Activated CD4-positive, alpha-beta T cell treated with anti-CD3 and anti-CD28 coated beads for 4 hours (primary cell): ENCODE measurements at regions not wholly inside any gene's neighbourhood (a gene's known extent, or its start where the extent isn't known, plus 50 kb on each side); places are given as distances from the start of the nearest gene placed in this dataset.
"Not testable (repeated sequence)": the region's sequence is repeated elsewhere in the genome, so short reads cannot be mapped to it uniquely, and the experiment has no call there.

Experiments
- DNase-seq, 2 donors: peaks; one replicate each; pipeline ENCODE4 v3.0.0-alpha.2; 2020

DNA sequence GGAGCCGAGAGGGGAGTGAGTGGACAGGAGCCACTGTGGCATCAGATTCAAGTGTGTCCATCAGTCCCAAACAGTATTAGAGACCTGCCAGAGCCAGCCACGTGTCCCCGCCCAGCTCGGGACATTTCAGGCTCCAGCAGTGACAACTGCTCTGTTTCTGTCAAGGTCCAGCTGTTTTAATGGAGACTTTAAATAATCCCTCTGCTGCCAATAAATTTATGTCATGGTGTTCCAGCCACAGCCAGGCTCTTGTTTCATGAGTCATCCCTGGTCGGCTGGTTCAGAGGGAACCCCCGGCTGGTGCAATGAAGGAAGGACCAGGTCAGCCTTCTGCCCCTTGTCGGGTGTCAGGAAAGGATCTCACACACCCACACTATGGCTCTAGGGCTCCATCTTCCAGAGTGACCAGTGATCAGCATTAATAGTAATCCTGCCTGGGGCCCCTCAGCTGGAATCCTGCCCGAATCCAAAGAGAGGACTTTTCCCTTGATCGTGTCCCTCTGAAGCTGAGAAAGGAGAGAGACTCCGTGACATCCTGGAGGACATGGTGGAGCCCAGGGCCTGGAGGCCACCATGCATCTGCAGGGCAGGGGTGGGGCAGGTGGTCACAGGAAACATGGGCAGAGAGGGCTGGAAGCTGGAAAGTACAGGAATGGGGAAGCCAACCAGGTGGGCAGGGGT, 197.3 kb downstream of the MATN1 start:
- no peak for DNase-seq

- no peak for DNase-seq
Observed at GRCh38 chr1:30525631-30525970, 197.8 kb downstream of the MATN1 start.

DNA sequence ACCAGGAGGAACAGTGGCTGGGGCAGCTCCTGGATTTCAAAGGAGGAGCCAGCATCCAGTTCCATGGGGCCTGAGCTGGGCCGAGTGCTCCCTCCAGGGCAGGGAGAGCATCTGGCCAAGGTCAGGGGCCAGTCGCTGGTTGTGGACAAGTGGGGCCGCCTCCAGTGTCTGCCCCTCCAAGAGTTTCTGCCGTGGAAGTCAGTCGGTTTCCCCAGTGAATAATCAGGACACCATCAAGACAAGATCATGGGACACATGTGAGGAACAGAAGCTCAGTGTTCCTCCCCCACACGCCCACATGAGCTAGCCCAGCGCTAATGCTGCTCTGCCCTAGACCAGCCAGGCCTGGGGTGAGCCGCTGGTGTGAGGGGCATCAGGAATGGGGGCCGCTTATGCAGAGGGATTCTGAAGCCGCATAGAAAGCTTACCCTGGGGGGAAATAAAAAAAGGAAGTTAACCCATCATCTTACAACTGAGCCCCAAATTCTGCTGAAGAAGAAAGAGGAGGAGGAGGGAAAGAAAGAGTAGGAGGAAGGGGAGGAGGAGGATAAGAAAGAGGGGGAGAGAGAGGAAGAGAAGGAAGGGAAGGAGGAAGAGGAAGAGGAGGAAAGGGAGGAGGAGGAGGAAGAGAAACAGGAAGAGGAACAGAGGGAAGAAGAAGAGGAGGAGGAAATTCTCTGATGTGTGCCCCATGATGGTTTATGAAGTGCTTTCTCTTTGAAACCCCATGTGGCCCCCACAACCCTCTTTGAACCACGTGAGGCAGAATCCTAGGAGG, 198.4 kb downstream of the MATN1 start:
- no peak for DNase-seq

- DNase-seq: not testable (repeated sequence)
Observed at GRCh38 chr1:30524025-30524555, 199.3 kb downstream of the MATN1 start.

DNA sequence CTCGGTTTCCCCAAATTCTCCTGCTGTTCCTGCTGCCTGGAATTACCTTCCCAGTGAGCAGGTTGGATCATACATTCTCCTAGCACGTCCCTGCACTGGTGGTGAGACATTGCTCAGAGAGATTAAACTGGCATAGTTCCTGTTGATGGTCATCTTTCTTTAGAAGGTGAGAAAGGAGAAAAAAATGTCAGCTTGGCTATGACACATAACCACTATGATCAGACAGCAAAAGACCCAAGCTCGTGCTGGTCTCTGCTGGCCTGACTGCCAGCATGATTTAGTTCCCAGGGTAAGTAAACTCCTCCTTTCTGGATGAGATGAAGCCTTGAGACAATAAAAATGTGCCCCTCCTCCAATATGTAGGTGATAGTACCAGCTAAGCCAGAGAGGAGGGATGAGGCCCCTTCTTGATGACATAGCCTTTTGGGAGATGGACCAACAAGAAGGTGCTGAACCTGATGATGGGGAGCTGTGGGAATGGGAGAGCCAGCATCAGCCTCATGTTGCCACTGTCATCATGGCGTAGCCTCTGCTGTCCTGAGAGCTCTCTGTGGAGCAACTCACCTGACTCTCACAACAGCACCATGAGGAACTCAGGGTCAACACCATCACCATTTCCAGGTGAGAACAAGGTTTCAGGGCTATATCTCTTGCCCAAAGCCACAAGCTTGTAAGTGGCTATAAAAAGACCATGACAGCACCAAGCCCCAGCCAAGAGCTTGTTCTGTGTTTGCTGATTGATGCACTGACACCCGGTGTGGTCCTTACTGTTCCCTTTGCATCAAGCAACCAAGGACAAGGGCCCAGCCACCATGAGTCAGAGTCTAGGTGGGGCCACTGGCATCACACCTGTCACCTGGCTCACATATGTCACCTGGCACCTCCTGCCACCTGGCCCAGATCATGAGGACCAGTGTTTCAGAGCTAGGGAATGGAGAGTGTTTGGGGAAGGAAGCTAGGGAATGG, 200.0 kb downstream of the MATN1 start:
- DNase-seq: no peak

DNA sequence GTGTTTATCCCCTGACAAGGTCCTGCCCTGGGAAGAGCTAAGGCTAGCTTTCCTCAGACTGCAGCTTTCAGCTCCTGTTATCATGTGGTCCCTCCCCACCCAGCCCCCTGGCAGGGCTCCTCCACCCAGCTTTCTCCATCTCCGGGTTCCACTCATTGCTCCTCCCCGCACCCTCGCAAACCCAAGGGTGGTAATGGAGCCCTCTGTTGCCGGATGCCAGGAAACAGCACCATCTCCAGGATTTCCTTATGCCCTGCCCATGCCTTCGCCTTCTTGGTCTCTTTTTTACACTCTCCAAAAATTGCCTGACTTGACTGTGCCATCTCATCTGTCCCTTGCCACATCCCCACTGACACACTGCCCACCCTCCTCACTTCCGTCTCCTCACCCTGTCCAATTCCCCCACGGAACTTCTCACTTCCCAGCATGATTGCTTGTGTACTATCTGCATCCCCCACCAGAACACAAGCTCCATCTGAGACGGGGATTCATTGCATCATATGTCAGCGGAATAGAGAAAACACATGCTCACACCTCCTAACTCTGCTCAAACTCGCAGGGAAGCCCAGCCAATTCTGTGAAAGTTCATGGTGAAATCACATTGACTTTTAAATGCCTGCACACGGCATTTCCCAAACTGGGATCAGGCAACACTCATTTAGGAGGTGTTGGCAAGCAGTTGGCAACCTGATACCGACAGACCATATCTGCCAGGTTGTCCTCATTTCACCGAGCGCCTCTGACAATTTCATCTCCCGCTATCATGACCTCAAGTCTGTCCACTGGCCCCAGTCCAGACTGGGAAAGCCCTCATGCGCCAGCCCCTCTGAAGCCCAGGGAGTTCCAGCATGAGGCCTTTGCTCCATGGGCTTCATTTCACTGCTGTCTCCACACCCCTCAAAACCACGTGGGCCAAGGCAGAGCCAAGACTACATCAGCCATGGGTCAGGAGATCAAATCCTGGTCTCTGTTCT, 201.1 kb downstream of the MATN1 start:
- no peak for DNase-seq

GRCh38 chr1:30521261-30521865, 202.0 kb downstream of the MATN1 start:
- no peak for DNase-seq

GRCh38 chr1:30520476-30520875, 202.9 kb downstream of the MATN1 start:
- no peak for DNase-seq

- no peak for DNase-seq
Observed at GRCh38 chr1:30519201-30519763, 204.1 kb downstream of the MATN1 start.

- DNase-seq: no peak
Observed at GRCh38 chr1:30518696-30519095, 204.7 kb downstream of the MATN1 start.

- DNase-seq: no peak
Observed at GRCh38 chr1:30518186-30518585, 205.2 kb downstream of the MATN1 start.

DNA sequence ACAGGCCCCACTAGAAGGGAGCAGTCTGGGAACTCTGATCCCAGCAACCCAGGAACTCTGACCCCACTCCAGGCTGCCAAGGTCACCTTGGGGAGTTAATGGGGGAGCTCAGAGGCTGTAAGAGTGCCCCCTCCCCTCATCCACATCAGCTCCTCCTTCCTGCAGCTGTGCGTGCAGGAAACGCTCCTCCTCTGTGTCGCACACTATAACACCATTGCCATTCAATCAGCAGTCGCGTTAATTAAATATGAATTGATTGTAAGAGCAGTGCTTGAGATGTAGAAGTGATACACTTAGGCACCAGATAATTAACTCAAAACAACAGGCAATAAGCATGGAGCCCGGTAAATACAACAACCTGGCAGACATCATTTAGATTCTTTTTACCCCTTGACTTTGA, 205.7 kb downstream of the MATN1 start:
- not testable (repeated sequence) for DNase-seq

- DNase-seq: not testable (repeated sequence)
Observed at GRCh38 chr1:30517241-30517640, 206.1 kb downstream of the MATN1 start.

DNA sequence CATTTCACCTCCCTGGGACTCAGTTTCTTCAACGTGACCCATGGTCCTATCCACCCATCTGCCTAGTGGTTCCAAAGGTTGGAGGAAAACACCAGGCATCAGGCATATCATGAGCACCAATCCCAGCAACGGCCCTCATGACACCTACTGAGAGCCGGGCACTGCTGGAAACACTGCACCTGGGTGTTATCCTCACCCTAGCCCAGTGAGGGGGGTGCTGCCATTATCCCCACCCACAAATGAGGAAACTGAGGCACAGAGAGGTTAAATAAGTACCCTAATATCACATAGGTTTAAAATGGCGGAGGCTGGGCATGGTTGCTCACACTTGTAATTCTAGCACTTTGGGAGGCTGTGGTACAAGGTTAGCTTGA, 206.9 kb downstream of the MATN1 start:
- DNase-seq: no peak

- DNase-seq: no peak
Observed at GRCh38 chr1:30515755-30516484, 207.5 kb downstream of the MATN1 start.

- DNase-seq: no peak
Observed at GRCh38 chr1:30514945-30515344, 208.4 kb downstream of the MATN1 start.

DNA sequence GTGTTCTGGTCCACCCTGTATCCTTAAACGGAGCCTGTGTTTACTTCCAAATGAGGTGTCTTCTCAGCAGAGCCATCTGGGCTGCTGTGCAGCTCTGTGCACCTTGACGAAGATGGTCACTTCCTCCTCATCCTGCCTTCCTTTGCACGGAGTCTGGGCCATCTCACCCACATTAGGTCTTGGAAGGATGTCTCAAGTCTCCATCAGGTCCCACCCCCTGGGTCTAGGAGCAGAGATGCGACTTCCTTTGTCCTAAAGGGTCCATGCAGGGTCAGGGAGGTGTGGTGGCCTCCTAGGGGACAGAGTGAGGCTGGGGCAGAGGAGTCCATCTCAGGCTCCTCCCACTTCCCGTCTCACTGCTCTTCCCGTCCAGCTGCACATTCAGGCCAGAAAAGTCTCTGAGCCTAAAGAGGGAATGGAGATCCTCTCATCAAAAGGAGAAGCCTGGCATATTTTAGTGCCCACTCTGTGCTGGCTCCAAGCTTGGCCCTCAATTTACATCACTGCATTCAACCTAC, 209.2 kb downstream of the MATN1 start:
- no peak for DNase-seq

DNA sequence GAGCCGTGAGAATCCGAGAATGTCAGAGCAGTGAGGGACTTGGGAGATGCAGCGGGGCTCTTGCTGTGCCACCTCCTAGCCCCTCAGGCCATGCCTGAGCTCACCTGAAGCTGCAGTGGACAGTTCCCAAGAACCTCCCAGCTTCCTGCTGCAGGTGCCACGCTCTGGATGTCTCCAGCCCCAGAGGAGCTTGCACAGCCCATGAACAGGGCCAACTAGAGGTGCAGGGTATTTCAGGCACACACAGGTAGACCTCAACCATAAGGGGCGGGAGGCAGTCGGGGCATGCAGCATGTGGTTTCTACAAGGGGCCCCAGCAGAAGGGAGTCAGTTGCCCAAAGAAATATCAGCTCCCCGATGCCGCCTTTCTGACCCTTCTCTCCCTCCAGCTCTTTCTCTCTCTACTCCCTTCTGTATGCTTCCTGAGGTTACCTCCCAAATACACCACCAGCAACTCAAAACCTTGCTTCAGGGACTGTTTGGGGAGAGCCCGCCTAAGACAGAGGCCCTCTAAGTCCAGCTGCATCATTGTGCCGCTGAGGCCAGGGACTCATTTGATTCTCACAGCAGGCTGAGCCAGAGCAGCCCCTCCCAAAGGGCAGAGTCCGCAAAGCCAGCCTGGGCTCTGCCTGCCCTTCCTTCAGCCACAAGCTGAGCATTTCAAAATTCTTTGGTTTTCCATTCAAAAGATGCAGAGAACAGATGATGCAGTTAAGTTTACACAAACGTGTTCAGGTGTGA, 209.8 kb downstream of the MATN1 start:
- DNase-seq: no peak

GRCh38 chr1:30512914-30513265, 210.5 kb downstream of the MATN1 start:
- DNase-seq: no peak
